ENCODE measurements at regions not wholly inside any gene's neighbourhood (a gene's known extent, or its start where the extent isn't known, plus 50 kb on each side); places are given as distances from the start of the nearest gene placed in this dataset.
"Not testable (repeated sequence)": the region's sequence is repeated elsewhere in the genome, so short reads cannot be mapped to it uniquely, and the experiment has no call there.

GRCh38 chr5:117763271-117763670 lies 1188.6 kb upstream of the SEMA6A start:
- DNase-seq (ENCODE audit: insufficient read length, low spot score): no peak
- no peak for FAIRE-seq

DNA sequence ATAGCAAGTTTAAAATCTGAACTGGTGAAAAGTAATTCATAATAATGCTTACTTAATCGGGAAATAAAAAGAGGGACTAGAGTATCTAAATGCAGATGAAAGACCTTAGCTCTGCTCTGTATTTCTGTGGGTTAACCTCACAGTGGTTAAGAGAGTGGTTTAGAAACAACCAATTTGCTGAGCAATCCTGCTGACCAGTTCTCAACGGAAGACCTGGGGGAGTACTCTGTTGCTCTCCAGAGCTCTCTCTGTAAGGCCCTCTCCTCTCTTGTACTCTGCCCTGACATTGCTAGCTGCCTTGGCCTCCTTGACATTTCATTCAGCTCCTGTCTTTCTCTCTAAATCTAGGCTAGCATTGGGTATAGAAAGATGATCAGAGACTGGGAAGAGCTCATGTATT lies 1186.6 kb upstream of the SEMA6A start:
- DNase-seq (ENCODE audit: insufficient read length, low spot score) (no peak), FAIRE-seq (no peak)

GRCh38 chr5:117759849-117760499 lies 1185.4 kb upstream of the SEMA6A start:
- FAIRE-seq (no peak), DNase-seq (ENCODE audit: insufficient read length, low spot score) (no peak)

DNA sequence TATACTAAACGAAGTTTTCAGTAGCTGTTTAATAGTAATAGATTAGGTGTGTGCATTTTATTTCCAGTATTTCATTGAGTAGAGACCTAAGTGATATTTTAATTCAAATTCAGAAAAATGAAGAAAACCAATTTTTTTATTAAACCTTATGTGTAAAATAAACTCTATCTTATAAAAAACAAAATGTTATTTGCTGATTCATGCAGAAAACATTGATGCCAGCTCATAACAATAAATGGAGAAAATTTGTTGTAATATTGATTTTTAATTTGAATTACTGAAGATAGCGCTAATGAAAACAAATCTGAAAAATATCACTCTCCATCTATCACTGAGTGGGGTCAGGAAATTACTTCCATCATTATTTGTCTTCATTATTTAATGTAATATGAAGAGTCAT lies 1177.8 kb upstream of the SEMA6A start:
- FAIRE-seq: no peak
- DNase-seq (ENCODE audit: insufficient read length, low spot score): no peak

DNA sequence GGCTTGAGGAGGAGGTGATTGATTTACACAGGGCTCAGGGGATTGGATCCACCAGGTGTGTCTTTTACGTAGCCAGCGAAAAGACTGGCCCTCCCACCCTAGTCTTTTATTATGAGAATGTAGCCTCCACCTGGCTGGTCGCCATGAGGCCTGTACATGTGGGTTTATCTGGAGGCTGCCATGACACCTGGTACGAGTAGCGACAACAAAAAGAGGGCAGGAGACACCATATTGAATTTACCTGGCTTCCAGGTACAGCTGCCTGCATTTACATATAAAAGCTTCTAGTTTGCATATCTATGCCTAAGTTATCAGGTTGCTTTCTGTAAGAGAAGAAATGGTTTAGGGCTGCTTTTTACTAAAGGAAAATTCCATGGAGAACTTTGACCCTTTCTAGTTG lies 1173.7 kb upstream of the SEMA6A start:
- DNase-seq (ENCODE audit: insufficient read length, low spot score) (no peak), FAIRE-seq (no peak)

DNA sequence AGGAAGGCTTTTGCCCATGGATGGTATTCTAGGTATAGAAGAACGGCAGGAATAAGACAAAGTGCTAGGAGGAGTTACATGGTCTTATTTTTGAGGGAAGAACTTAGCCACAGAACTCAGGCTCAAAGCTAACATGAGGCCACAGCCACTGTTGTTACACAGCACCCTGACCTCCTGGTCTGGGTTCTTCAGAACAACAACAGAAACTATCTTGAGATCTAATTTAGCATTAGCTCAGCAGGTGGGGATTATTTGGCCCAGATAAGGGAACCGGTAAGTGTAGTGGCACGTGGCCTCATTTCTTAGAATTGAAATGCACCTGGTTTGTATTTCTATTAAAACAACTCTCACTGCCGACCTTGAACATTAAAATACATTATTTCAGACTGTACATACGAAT lies 1168.7 kb upstream of the SEMA6A start:
- FAIRE-seq (no peak), DNase-seq (ENCODE audit: insufficient read length, low spot score) (no peak)

DNA sequence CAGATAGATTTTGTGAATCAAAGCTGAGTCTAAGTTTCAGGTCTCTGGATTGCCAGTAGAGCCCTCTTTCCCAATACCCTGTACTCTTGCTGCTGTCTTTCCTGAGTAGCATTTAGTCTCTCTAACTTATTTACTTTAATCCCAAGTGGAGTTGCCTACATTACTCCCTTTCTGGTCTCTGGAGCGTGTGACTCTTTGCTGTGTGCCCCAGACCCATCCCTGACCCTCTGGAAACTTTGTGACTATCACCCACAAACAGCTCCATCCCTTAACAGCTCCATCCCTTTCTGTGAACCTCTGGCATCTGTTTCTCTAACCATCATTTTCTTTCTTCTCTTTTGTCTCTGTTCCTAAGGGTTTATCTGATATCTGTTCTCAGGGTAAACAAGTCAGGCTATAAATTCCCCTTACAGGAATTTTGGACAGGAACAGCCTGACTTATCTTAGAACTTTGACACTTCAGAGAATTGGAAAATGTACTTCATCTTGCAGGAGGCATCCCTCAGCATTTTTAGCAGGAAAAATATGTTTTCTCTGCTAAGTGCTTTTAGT lies 1167.1 kb upstream of the SEMA6A start:
- DNase-seq (ENCODE audit: insufficient read length, low spot score) (no peak), FAIRE-seq (no peak)

DNA sequence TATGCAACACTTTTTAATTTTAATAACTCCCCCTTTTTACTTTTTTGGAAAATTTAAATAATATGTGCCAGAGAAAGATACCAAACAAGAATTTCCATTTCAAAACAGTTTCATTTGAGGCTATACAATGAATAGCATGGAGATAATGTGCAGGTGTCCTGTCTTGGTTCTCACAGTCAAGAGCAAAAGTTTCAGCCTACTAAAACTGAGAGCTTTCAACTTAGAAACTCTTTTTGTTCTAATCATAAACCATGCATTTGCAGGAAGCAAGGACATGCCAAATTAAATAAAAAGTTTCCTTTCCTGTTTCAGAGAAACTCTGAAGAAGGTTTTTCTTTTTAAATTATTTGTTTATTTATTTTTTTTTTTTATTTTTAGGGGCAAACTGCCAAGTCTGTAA lies 1165.6 kb upstream of the SEMA6A start:
- FAIRE-seq (no peak), DNase-seq (ENCODE audit: insufficient read length, low spot score) (no peak)

- DNase-seq (ENCODE audit: insufficient read length, low spot score): no peak
- FAIRE-seq: no peak
Measured at GRCh38 chr5:117738571-117738970, 1163.9 kb upstream of the SEMA6A start.

DNA sequence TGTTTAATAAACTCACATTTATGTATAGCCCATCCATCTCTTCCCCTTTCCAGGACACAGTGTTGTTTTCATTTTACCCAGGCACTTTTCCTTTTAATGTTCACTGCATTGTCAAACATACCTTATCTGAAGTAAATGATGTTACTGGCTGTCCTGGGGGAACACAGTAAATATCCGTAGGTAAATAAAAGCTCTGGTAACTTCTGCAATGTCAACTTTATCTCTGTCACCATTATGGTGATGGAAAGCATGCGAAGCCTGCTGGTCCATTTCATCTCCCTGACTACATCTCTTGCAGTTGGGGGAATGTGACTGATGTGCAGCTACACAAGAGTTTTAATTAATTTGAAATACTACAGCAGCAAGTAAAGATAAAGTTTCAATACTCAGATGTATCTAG lies 1162.1 kb upstream of the SEMA6A start:
- FAIRE-seq (no peak), DNase-seq (ENCODE audit: insufficient read length, low spot score) (no peak)

- FAIRE-seq: no peak
Measured at GRCh38 chr5:117734056-117734455, 1159.4 kb upstream of the SEMA6A start.

DNA sequence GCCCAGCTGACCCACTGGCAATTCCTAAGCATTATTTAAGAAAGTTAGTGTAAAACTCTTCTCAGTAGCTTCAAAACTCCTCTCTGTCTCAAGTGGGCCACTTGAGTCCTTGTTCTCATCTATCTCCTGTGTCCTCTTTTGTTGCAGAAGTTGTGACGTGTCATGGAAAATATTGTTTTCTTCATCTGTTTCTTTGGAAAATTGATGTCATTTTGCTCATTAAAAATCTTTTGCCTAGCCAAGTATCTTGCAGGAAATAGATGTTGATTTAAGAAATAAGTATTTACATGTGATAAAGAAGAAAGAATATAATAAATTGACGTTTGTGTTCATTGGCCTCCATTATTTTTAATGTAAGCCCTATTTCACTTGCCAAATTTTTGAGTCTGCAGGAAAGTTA lies 1158.4 kb upstream of the SEMA6A start:
- FAIRE-seq (no peak), DNase-seq (ENCODE audit: insufficient read length, low spot score) (no peak)

More at GRCh38 chr5:117734056-117734455, 1159.4 kb upstream of the SEMA6A start:
- DNase-seq (ENCODE audit: insufficient read length, low spot score): no peak

DNA sequence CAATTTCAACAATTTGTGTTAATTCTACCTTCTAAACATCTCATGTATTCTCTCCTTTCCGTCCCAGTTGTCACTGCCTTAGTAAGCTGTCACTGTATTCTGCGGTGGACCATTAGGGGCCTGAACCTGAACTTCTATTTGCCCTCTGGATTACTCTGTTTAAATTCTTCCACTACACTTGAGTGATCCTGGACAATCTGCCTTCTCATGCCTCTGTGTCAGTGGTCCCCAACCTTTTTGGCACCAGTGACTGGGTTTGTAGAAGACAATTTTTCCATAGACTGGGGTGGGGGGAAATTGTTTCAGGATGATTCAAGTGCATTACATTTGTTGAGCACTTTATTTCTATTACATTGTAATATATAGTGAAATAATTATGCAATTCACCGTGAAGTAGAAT lies 1157.6 kb upstream of the SEMA6A start:
- no peak for FAIRE-seq
- DNase-seq (ENCODE audit: insufficient read length, low spot score): no peak

DNA sequence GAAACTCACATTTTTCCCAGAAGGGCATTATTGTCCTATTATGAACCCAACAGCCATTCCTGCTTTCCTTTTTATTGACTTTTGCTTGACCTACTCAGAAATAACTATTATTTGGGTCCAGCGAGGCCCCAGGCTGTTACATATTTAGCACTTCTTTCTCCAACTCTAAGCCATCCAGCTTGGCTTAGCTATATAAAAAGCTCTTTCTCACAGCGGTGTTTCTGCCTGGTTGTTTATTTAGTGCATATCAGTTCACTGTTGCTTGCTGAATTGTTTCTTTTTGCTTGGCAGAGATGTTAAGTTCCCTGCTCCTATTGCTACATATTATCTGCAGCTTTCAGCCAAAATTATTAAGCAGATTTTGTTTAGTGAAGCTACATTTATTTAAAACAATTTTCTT lies 1156.8 kb upstream of the SEMA6A start:
- no peak for FAIRE-seq
- no peak for DNase-seq (ENCODE audit: insufficient read length, low spot score)

DNA sequence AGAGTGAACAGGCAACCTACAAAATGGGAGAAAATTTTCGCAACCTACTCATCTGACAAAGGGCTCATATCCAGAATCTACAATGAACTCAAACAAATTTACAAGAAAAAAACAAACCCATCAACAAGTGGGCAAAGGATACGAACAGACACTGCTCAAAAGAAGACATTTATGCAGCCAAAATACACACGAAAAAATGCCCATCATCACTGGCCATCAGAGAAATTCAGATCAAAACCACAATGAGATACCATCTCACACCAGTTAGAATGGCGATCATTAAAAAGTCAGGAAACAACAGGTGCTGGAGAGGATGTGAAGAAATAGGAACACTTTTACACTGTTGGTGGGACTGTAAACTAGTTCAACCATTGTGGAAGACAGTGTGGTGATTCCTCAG lies 1146.2 kb upstream of the SEMA6A start:
- FAIRE-seq; DNase-seq (ENCODE audit: insufficient read length, low spot score): not testable (repeated sequence)

- DNase-seq (ENCODE audit: insufficient read length, low spot score) (no peak), FAIRE-seq (no peak)
Measured at GRCh38 chr5:117719413-117719812, 1144.8 kb upstream of the SEMA6A start.

DNA sequence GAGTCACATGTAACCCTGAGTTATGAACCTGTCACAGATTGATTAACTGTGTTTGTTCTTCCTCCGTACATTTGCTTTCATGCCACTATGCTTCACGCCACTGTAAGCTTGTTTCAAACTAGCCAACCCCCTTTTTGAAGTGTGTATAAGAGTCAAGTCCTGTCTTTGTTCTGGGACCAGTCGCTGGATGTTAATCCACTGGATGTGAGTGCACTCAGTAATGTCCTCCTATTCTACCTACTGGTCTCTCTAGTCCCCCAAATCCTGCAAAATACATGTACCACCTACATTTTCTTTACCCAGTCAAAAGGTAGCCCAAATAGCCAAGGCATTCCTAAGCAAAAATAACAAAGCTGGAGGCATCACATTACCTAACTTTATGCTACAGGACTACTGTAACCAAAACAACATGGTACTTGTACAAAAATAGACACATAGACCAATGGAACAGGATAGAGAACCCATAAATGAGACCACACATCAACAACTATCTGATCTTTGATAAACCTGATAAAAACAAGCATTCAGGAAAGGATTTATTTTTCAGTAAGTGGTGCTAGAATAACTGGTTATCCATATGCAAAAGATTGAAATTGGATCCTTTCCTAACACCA lies 1139.1 kb upstream of the SEMA6A start:
- no peak for DNase-seq (ENCODE audit: insufficient read length, low spot score)
- no peak for FAIRE-seq

GRCh38 chr5:117701062-117701461 lies 1126.4 kb upstream of the SEMA6A start:
- no peak for DNase-seq (ENCODE audit: insufficient read length, low spot score)
- FAIRE-seq: no peak

DNA sequence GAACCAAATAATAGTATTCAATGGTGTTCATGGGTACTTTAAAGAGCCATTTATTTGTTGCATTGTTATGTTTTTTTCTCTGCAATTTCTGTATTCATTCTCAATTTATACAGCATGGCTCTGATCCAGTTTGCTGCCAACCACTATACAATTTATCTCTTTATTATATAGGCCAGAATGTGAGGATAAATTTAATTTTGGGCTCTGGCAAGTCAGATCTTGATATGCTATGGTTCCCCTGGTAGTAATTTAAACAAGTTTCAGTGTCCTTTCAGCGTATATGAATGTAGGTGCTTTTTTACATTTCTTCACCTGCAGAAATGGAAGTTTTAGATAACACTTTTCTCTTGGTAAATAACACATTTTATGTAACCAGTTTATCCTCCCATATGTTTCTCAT lies 1118.0 kb upstream of the SEMA6A start:
- DNase-seq (ENCODE audit: insufficient read length, low spot score) (no peak), FAIRE-seq (no peak)

GRCh38 chr5:117691081-117691870 lies 1116.7 kb upstream of the SEMA6A start:
- DNase-seq (ENCODE audit: insufficient read length, low spot score): no peak
- no peak for FAIRE-seq

DNA sequence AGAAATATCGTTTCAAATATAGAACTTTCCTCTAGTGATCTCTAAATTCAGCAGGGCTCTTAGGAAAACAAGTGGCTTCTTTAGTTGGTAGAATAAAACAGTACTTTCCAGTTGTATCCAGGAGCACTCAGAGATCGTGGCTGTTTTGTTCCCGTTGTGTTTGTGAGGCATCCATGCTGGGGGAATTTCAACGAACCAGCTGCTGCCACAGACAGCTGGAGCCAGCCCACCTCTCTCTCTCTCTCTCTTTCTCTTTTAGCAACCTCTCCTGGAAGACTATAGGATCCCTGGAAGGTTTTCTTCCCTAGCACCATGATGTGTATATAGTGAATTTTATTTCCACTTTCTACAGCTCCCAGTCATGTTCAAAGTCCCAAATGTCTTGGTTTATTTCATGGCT lies 1116.0 kb upstream of the SEMA6A start:
- DNase-seq (ENCODE audit: insufficient read length, low spot score) (no peak), FAIRE-seq (no peak)

DNA sequence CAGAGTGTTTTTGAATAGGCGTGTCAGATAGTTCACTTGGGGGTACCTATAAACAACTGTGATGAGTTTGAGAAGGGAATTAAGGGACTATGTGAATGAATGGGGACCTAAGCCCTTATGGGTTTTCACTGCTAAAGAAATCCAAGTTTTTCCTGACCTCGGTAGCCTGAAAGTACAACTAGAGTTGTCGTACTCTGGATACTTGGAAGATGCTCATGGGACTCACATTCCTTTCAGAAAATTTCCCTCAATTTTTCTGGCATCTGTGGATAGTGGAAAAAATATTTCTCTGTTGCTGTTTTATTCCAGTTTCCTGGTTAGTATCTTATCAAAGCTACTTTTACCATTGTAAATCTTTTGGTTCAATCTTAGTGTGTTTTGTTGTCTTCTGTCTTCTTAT lies 1112.3 kb upstream of the SEMA6A start:
- FAIRE-seq (no peak), DNase-seq (ENCODE audit: insufficient read length, low spot score) (no peak)

All from HTR-8/SVneo (cell line).